Tibial artery (tissue), 4 donors: ENCODE measurements at regions not wholly inside any gene's neighbourhood (a gene's known extent, or its start where the extent isn't known, plus 50 kb on each side); places are given as distances from the start of the nearest gene placed in this dataset.
"Not testable (repeated sequence)": the region's sequence is repeated elsewhere in the genome, so short reads cannot be mapped to it uniquely, and the experiment has no call there.

Experiments used
- DNase-seq, 2 donors: peaks; one replicate each; pipeline ENCODE4 v3.0.0-alpha.2; 2019
- H3K27ac ChIP-seq, 2 donors: fragments of 200-600 bp; sonication (generic) in 1 of 2; 1 replicate in 1 of 2; 2 replicates in 1 of 2; pipeline ENCODE4 v1.5.1; 2018 to 2019; ENCODE audit warnings: mild to moderate bottlenecking in 1 of 2
- H3K27me3 ChIP-seq, 2 donors: fragments of 200-600 bp; sonication (generic) in 1 of 2; one replicate each; pipeline versions ENCODE4 v1.5.1 to v1.6.0; 2016 to 2019
- H3K36me3 ChIP-seq, 3 donors: fragments of 200-600 bp; sonication (generic) in 2 of 3; one replicate each; pipeline ENCODE4 v1.5.1; 2016 to 2019; ENCODE audit warnings: mild to moderate bottlenecking in 2 of 3
- H3K4me1 ChIP-seq, 4 donors: fragments of 200-600 bp; sonication (generic) in 2 of 4; 1 replicate in 3 of 4; 2 replicates in 1 of 4; pipeline ENCODE4 v1.5.1; 2016 to 2019
- H3K4me3 ChIP-seq, 2 donors: fragments of 200-600 bp; sonication (generic) in 1 of 2; 1 replicate in 1 of 2; 2 replicates in 1 of 2; pipeline ENCODE4 v1.5.1; 2018 to 2019; ENCODE audit warnings: mild to moderate bottlenecking in 2 of 2
- H3K9me3 ChIP-seq, 3 donors: fragments of 200-600 bp; sonication (generic) in 1 of 3; one replicate each; pipeline ENCODE4 v1.5.1; 2016 to 2019
- CTCF ChIP-seq, 2 experiments: fragments of 200-600 bp in 1 of 2; fragments of 450-650 bp in 1 of 2; IDR thresholded peaks; one replicate each; pipeline ENCODE4 v1.5.1; 2017 to 2019; ENCODE audit warnings: antibody characterized with exemption in 2 of 2, mild to moderate bottlenecking in 1 of 2, moderate library complexity in 1 of 2
- intact Hi-C: fragments of 100-400 bp; cut with DNase I; formaldehyde crosslinking; loops from one replicate; pipeline ENCODE4 v1.15.0; 2023; ENCODE audit warnings: low total_unique reads

GRCh38 chr14:84336433-84336832 is 1193.5 kb upstream of the FLRT2 start:
- no peaks in the 10 kb centered on the region for H3K9me3 ChIP-seq
- no peak for TF ChIP-seq CTCF (IDR thresholded peaks at IDR 0.05)
- no peak for DNase-seq
- no peak overlapping the region for H3K27ac ChIP-seq
- H3K4me1 ChIP-seq: no peaks in the 10 kb centered on the region
- no peak overlapping the region for H3K4me3 ChIP-seq
- intact Hi-C loops: no loop called here
- H3K36me3 ChIP-seq: no peaks in the 10 kb centered on the region
- H3K27me3 ChIP-seq: no peaks in the 10 kb centered on the region

- DNase-seq: no peak
- Histone ChIP-seq H3K4me3 (no peak overlapping the region), H3K27me3 (no peaks in the 10 kb centered on the region), H3K36me3 (no peaks in the 10 kb centered on the region), H3K27ac (no peak overlapping the region), H3K4me1 (no peaks in the 10 kb centered on the region), H3K9me3 (no peaks in the 10 kb centered on the region)
- TF ChIP-seq CTCF (IDR thresholded peaks at IDR 0.05): no peak
- intact Hi-C loops: no loop called here
These were observed 1189.0 kb upstream of the FLRT2 start for GRCh38 chr14:84340938-84341337.

GRCh38 chr14:84341867-84342266 is 1188.1 kb upstream of the FLRT2 start:
- H3K27me3 ChIP-seq, intact Hi-C loops, H3K36me3 ChIP-seq, H3K9me3 ChIP-seq, H3K4me3 ChIP-seq, DNase-seq, H3K4me1 ChIP-seq, H3K27ac ChIP-seq: not testable (repeated sequence)

GRCh38 chr14:84343656-84344055 is 1186.3 kb upstream of the FLRT2 start:
- intact Hi-C loops: no loop called here
- Histone ChIP-seq H3K4me3 (no peak overlapping the region), H3K4me1 (no peaks in the 10 kb centered on the region), H3K9me3 (no peaks in the 10 kb centered on the region), H3K27ac (no peak overlapping the region), H3K27me3 (no peaks in the 10 kb centered on the region), H3K36me3 (no peaks in the 10 kb centered on the region)
- DNase-seq: no peak
- no peak for TF ChIP-seq CTCF (IDR thresholded peaks at IDR 0.05)

GRCh38 chr14:84351646-84352045 is 1178.3 kb upstream of the FLRT2 start:
- Histone ChIP-seq H3K36me3 (no peaks in the 10 kb centered on the region), H3K4me1 (no peaks in the 10 kb centered on the region), H3K9me3 (peaks cover 0 to 3% (median 0%) of the 10 kb centered on the region in 3 donors), H3K27ac (no peak overlapping the region), H3K4me3 (no peak overlapping the region), H3K27me3 (no peaks in the 10 kb centered on the region)
- TF ChIP-seq CTCF (IDR thresholded peaks at IDR 0.05): no peak
- no peak for DNase-seq
- intact Hi-C loops: no loop called here

GRCh38 chr14:84361476-84361875 is 1168.5 kb upstream of the FLRT2 start:
- intact Hi-C loops: no loop called here
- no peaks in the 10 kb centered on the region for H3K4me1 ChIP-seq

More at GRCh38 chr14:84361476-84361875, 1168.5 kb upstream of the FLRT2 start:
- no peaks in the 10 kb centered on the region for H3K27me3 ChIP-seq
- DNase-seq: no peak
- H3K27ac ChIP-seq: no peak overlapping the region
- H3K4me3 ChIP-seq: no peak overlapping the region
- H3K9me3 ChIP-seq: peaks cover 0 to 6% (median 0%) of the 10 kb centered on the region in 3 donors
- no peaks in the 10 kb centered on the region for H3K36me3 ChIP-seq
- TF ChIP-seq CTCF (IDR thresholded peaks at IDR 0.05): no peak
